HEK293 (cell line): ENCODE measurements at regions not wholly inside any gene's neighbourhood (a gene's known extent, or its start where the extent isn't known, plus 50 kb on each side); places are given as distances from the start of the nearest gene placed in this dataset.
"Not testable (repeated sequence)": the region's sequence is repeated elsewhere in the genome, so short reads cannot be mapped to it uniquely, and the experiment has no call there.

Experiments used
- CTCF ChIA-PET: fragments of 350-600 bp; formaldehyde crosslinking; extraction: SDS; loops from one replicate; lab custom pipeline; 2021; ENCODE audit warnings: antibody characterized with exemption; lab: Yijun Ruan, JAX
- POLR2A ChIA-PET: fragments of 300-600 bp; formaldehyde crosslinking; extraction: SDS; loops from one replicate; lab custom pipeline; 2020; ENCODE audit warnings: antibody characterized with exemption, inconsistent platforms; lab: Yijun Ruan, JAX
- H3K27ac ChIP-seq: fragments of 200-500 bp; sonication (Bioruptor generic); 2 replicates; pipeline ENCODE4 v1.5.1; 2014; ENCODE audit warnings: low read depth, low read length, control low read depth, inconsistent platforms; ENCODE audit errors: extremely low read depth
- H3K36me3 ChIP-seq, 2 experiments: fragments of 200-500 bp in 1 of 2; sonication (Bioruptor generic) in 1 of 2; 1 replicate in 1 of 2; 2 replicates in 1 of 2; pipeline ENCODE4 v1.5.1; 2014 to 2017; ENCODE audit warnings: inconsistent platforms in 2 of 2, low read length in 2 of 2; ENCODE audit not compliant: control insufficient read depth in 2 of 2, insufficient read depth in 1 of 2
- H3K4me1 ChIP-seq: fragments of 200-500 bp; sonication (Bioruptor generic); 2 replicates; pipeline ENCODE4 v1.5.1; 2014; ENCODE audit warnings: mild to moderate bottlenecking, low read length, inconsistent platforms; ENCODE audit not compliant: control insufficient read depth, insufficient read depth
- H3K4me3 ChIP-seq: 2 replicates; pipeline ENCODE4 v1.5.1; 2011; ENCODE audit warnings: low read depth, mild to moderate bottlenecking, control low read depth, low read length, moderate library complexity
- H3K9me3 ChIP-seq: fragments of 200-500 bp; sonication (Bioruptor generic); 2 replicates; pipeline ENCODE4 v1.5.1; 2014; ENCODE audit warnings: low read depth, low read length, inconsistent platforms; ENCODE audit not compliant: control insufficient read depth, insufficient read depth
- GLI2 ChIP-seq: fragments of 450-650 bp; formaldehyde crosslinking; IDR thresholded peaks from 2 replicates; pipeline ENCODE4; 2017; ENCODE audit warnings: missing biosample characterization, missing genetic modification characterization, low read depth, borderline replicate concordance
- GLIS1 ChIP-seq: fragments of 450-650 bp; formaldehyde crosslinking; IDR thresholded peaks from 2 replicates; pipeline ENCODE4 v1.5.1; 2016; ENCODE audit warnings: missing biosample characterization, missing genetic modification characterization
- HOXC10 ChIP-seq: sonication (generic); formaldehyde crosslinking; IDR thresholded peaks from 2 replicates; pipeline ENCODE4 v1.8.1; 2023; ENCODE audit warnings: mild to moderate bottlenecking, missing genetic modification reagents
- IKZF3 ChIP-seq: fragments of 450-650 bp; IDR thresholded peaks from 2 replicates; pipeline ENCODE4 v1.5.0; 2018; ENCODE audit warnings: missing biosample characterization, mild to moderate bottlenecking, missing genetic modification characterization, moderate library complexity
- REPIN1 ChIP-seq: fragments of 450-650 bp; formaldehyde crosslinking; IDR thresholded peaks from 2 replicates; pipeline ENCODE4 v1.5.1; 2017; ENCODE audit warnings: missing biosample characterization, missing genetic modification characterization, low read depth
- TCF7L2 ChIP-seq: IDR thresholded peaks from 2 replicates; pipeline ENCODE4 v1.6.1; 2011; ENCODE audit warnings: low read depth, mild to moderate bottlenecking, inconsistent platforms, low read length, moderate library complexity, borderline replicate concordance
- ZBTB1 ChIP-seq: fragments of 450-650 bp; formaldehyde crosslinking; IDR thresholded peaks from 2 replicates; pipeline ENCODE4 v1.5.1; 2016; ENCODE audit warnings: missing biosample characterization, missing genetic modification characterization
- ZBTB6 ChIP-seq: fragments of 450-650 bp; formaldehyde crosslinking; IDR thresholded peaks from 2 replicates; pipeline ENCODE4 v1.5.1; 2017; ENCODE audit warnings: missing biosample characterization, missing genetic modification characterization
- ZBTB7A ChIP-seq: fragments of 450-650 bp; formaldehyde crosslinking; IDR thresholded peaks from 2 replicates; pipeline ENCODE4 v1.5.1; 2016; ENCODE audit warnings: low read depth, missing biosample characterization, missing genetic modification characterization
- ZNF140 ChIP-seq: fragments of 450-650 bp; formaldehyde crosslinking; IDR thresholded peaks from 2 replicates; pipeline ENCODE4 v1.5.1; 2016; ENCODE audit warnings: missing biosample characterization, missing genetic modification characterization
- ZNF157 ChIP-seq: fragments of 450-650 bp; formaldehyde crosslinking; IDR thresholded peaks from 2 replicates; pipeline ENCODE4 v1.5.1; 2016; ENCODE audit warnings: missing biosample characterization, missing genetic modification characterization
- ZNF23 ChIP-seq: fragments of 450-650 bp; formaldehyde crosslinking; IDR thresholded peaks from 2 replicates; pipeline ENCODE4 v1.5.1; 2016; ENCODE audit warnings: missing biosample characterization, missing genetic modification characterization, borderline replicate concordance
- ZNF274 ChIP-seq, 2 experiments: fragments of 200-500 bp in 1 of 2; fragments of 450-650 bp in 1 of 2; sonication (Bioruptor generic) in 1 of 2; formaldehyde crosslinking in 1 of 2; IDR thresholded peaks; 2 replicates each; pipeline versions ENCODE4 v1.5.1 to v1.6.1; 2014 to 2016; ENCODE audit warnings: borderline replicate concordance in 1 of 2, inconsistent platforms in 1 of 2, low read length in 1 of 2, missing biosample characterization in 1 of 2, missing genetic modification characterization in 1 of 2
- ZNF302 ChIP-seq: fragments of 450-650 bp; formaldehyde crosslinking; IDR thresholded peaks from 2 replicates; pipeline ENCODE4 v1.5.1; 2016; ENCODE audit warnings: missing biosample characterization, missing genetic modification characterization, low read depth
- ZNF449 ChIP-seq: fragments of 450-650 bp; formaldehyde crosslinking; IDR thresholded peaks from 2 replicates; pipeline ENCODE4 v1.5.1; 2017; ENCODE audit warnings: missing biosample characterization, mild to moderate bottlenecking, missing genetic modification characterization, moderate library complexity
- ZNF513 ChIP-seq: fragments of 450-650 bp; IDR thresholded peaks from 2 replicates; pipeline ENCODE4 v1.5.1; 2018; ENCODE audit warnings: missing biosample characterization, missing genetic modification characterization
- ZNF555 ChIP-seq: fragments of 450-650 bp; formaldehyde crosslinking; conservative IDR thresholded peaks from 2 replicates; pipeline ENCODE4 v1.5.1; 2017; ENCODE audit warnings: missing biosample characterization, mild to moderate bottlenecking, missing genetic modification characterization, inconsistent platforms
- ZNF561 ChIP-seq: fragments of 450-650 bp; IDR thresholded peaks from 2 replicates; pipeline ENCODE4 v1.5.1; 2018; ENCODE audit warnings: missing biosample characterization, missing genetic modification characterization, borderline replicate concordance
- ZNF571 ChIP-seq: fragments of 450-650 bp; formaldehyde crosslinking; IDR thresholded peaks from 2 replicates; pipeline ENCODE4 v1.5.0; 2017; ENCODE audit warnings: missing biosample characterization, missing genetic modification characterization
- ZNF580 ChIP-seq: fragments of 450-650 bp; formaldehyde crosslinking; IDR thresholded peaks from 2 replicates; pipeline ENCODE4 v1.5.1; 2016; ENCODE audit warnings: missing biosample characterization, missing genetic modification characterization
- ZNF624 ChIP-seq: fragments of 450-650 bp; formaldehyde crosslinking; IDR thresholded peaks from 2 replicates; pipeline ENCODE4 v1.5.1; 2017; ENCODE audit warnings: missing biosample characterization, missing genetic modification characterization
- ZNF629 ChIP-seq: fragments of 450-650 bp; formaldehyde crosslinking; IDR thresholded peaks from 2 replicates; pipeline ENCODE4 v1.5.1; 2017; ENCODE audit warnings: missing biosample characterization, missing genetic modification characterization
- ZNF701 ChIP-seq: fragments of 450-650 bp; formaldehyde crosslinking; IDR thresholded peaks from 2 replicates; pipeline ENCODE4 v1.5.1; 2016; ENCODE audit warnings: missing biosample characterization, missing genetic modification characterization
- ZNF791 ChIP-seq: fragments of 450-650 bp; formaldehyde crosslinking; IDR thresholded peaks from 2 replicates; pipeline ENCODE4 v1.5.1; 2016; ENCODE audit warnings: missing biosample characterization, missing genetic modification characterization

- Histone ChIP-seq H3K27ac (no peak overlapping the region), H3K4me1 (no peaks in the 10 kb centered on the region), H3K36me3 (no peaks in the 10 kb centered on the region), H3K9me3 (no peaks in the 10 kb centered on the region), H3K4me3 (no peak overlapping the region)
- POLR2A ChIA-PET, result no interaction called here
- CTCF ChIA-PET, result no interaction called here
- TF ChIP-seq ZNF701 (tag by site-specific recombination), result no peak
- no peak for TF ChIP-seq ZBTB6 (tag by site-specific recombination)
- no peak for TF ChIP-seq TCF7L2
- TF ChIP-seq ZNF629, result no peak
- TF ChIP-seq ZNF624, result no peak
- no peak for TF ChIP-seq GLI2 (tag by site-specific recombination)
- no peak for TF ChIP-seq ZNF791
- TF ChIP-seq ZNF140 (tag by site-specific recombination), result no peak
- no peak for TF ChIP-seq ZNF571
- no peak for TF ChIP-seq ZNF302 (tag by site-specific recombination)
- TF ChIP-seq ZNF513, result no peak
- no peak for TF ChIP-seq ZBTB7A (tag by site-specific recombination)
- no peak for TF ChIP-seq ZNF23 (tag by site-specific recombination)
- no peak for TF ChIP-seq ZNF561 (tag by site-specific recombination)
Observed at GRCh38 chrX:10679387-10679786, 59.0 kb upstream of the MID1 start.

- Histone ChIP-seq H3K4me3 (no peak overlapping the region), H3K36me3 (no peaks in the 10 kb centered on the region), H3K4me1 (no peaks in the 10 kb centered on the region), H3K9me3 (no peaks in the 10 kb centered on the region), H3K27ac (no peak overlapping the region)
- CTCF ChIA-PET, result no interaction called here
- TF ChIP-seq ZBTB1 (tag by site-specific recombination) (no peak), HOXC10 (CRISPR knock-in tag) (no peak), ZNF555 (no peak), IKZF3 (no peak)
- POLR2A ChIA-PET, result no interaction called here
Observed at GRCh38 chrX:10681167-10681566, 60.8 kb upstream of the MID1 start.

GRCh38 chrX:10683631-10684030 is 63.2 kb upstream of the MID1 start:
- CTCF ChIA-PET, result not testable (repeated sequence)

GRCh38 chrX:10685923-10686595 is 65.7 kb upstream of the MID1 start:
- no peaks in the 10 kb centered on the region for H3K4me1 ChIP-seq
- no peaks in the 10 kb centered on the region for H3K9me3 ChIP-seq
- H3K36me3 ChIP-seq, result no peaks in the 10 kb centered on the region
- no peak overlapping the region for H3K4me3 ChIP-seq
- CTCF ChIA-PET, result interaction anchor here (1.3 kb wide), 1 partner anchor 496 kb away, joined by 3 read pairs; no protein-coding TSS in a partner anchor
- POLR2A ChIA-PET, result no interaction called here
- no peak overlapping the region for H3K27ac ChIP-seq
- TF ChIP-seq ZNF449 (tag by site-specific recombination) (no peak), GLIS1 (no peak), ZNF274 (IDR thresholded peaks at IDR 0.05; ENCODE audit: low read length) (no peak), ZNF274 (tag by site-specific recombination; IDR thresholded peaks at IDR 0.05; ENCODE audit: borderline replicate concordance) (no peak), IKZF3 (no peak), ZNF157 (tag by site-specific recombination) (no peak), REPIN1 (tag by site-specific recombination) (no peak), ZNF580 (tag by site-specific recombination) (no peak)

More at GRCh38 chrX:10683631-10684030, 63.2 kb upstream of the MID1 start:
- POLR2A ChIA-PET, H3K9me3 ChIP-seq, H3K27ac ChIP-seq, H3K4me1 ChIP-seq, H3K36me3 ChIP-seq, H3K4me3 ChIP-seq: not testable (repeated sequence)
